H9 (cell line): ENCODE measurements at regions not wholly inside any gene's neighbourhood (a gene's known extent, or its start where the extent isn't known, plus 50 kb on each side); places are given as distances from the start of the nearest gene placed in this dataset.

Experiments used
- DNase-seq: peaks from one replicate; pipeline ENCODE4 v3.0.0-alpha.2; 2017
- H2AFZ ChIP-seq: one replicate; pipeline ENCODE4 v1.6.1; 2013; ENCODE audit warnings: mild to moderate bottlenecking, low read length, control low read depth, moderate library complexity
- H2AK5ac ChIP-seq: 2 replicates; pipeline ENCODE4 v1.6.1; 2013; ENCODE audit warnings: low read length, control low read depth, mixed read lengths; ENCODE audit not compliant: insufficient read length
- H2BK120ac ChIP-seq: one replicate; pipeline ENCODE4 v1.6.1; 2013; ENCODE audit warnings: low read depth, mild to moderate bottlenecking, low read length, control low read depth, inconsistent platforms; ENCODE audit not compliant: poor library complexity, severe bottlenecking
- H2BK12ac ChIP-seq: 2 replicates; pipeline ENCODE4 v1.6.1; 2013; ENCODE audit warnings: low read length, control low read depth, mixed read lengths, low read depth; ENCODE audit not compliant: insufficient read length
- H2BK15ac ChIP-seq: 2 replicates; pipeline ENCODE4 v1.6.1; 2013; ENCODE audit warnings: low read depth, low read length, control low read depth
- H2BK20ac ChIP-seq: one replicate; pipeline ENCODE4 v1.6.1; 2013; ENCODE audit warnings: low read depth, mild to moderate bottlenecking, low read length, control low read depth, inconsistent platforms; ENCODE audit not compliant: poor library complexity, severe bottlenecking
- H2BK5ac ChIP-seq: 2 replicates; pipeline ENCODE4 v1.6.1; 2013; ENCODE audit warnings: low read length, control low read depth, mixed read lengths; ENCODE audit not compliant: insufficient read length
- H3K14ac ChIP-seq: 2 replicates; pipeline ENCODE4 v1.6.1; 2013; ENCODE audit warnings: low read length, control low read depth; ENCODE audit not compliant: insufficient read depth
- H3K18ac ChIP-seq: 2 replicates; pipeline ENCODE4 v1.6.1; 2013; ENCODE audit warnings: low read depth, mild to moderate bottlenecking, mixed read lengths, low read length, control low read depth; ENCODE audit not compliant: insufficient read length
- H3K23ac ChIP-seq: 2 replicates; pipeline ENCODE4 v1.6.1; 2013; ENCODE audit warnings: low read length, control low read depth, mixed read lengths, low read depth; ENCODE audit not compliant: insufficient read length
- H3K23me2 ChIP-seq: 2 replicates; pipeline ENCODE4 v1.6.1; 2013; ENCODE audit warnings: low read depth, mild to moderate bottlenecking, mixed read lengths, low read length, control low read depth; ENCODE audit not compliant: insufficient read length, poor library complexity, severe bottlenecking
- H3K27ac ChIP-seq: 2 replicates; pipeline ENCODE4 v1.5.1; 2013; ENCODE audit warnings: low read length, control low read depth, mixed read lengths, low read depth; ENCODE audit not compliant: insufficient read length
- H3K27me3 ChIP-seq: 2 replicates; pipeline ENCODE4 v1.6.1; 2013; ENCODE audit warnings: low read length, control low read depth, inconsistent platforms; ENCODE audit not compliant: insufficient read depth
- H3K4ac ChIP-seq: 2 replicates; pipeline ENCODE4 v1.6.1; 2013; ENCODE audit warnings: low read depth, mild to moderate bottlenecking, control low read depth, inconsistent platforms, low read length, moderate library complexity
- H3K4me1 ChIP-seq: 2 replicates; pipeline ENCODE4 v1.6.1; 2013; ENCODE audit warnings: low read length, control low read depth, inconsistent platforms; ENCODE audit not compliant: insufficient read depth
- H3K4me2 ChIP-seq: 2 replicates; pipeline ENCODE4 v1.6.1; 2013; ENCODE audit warnings: low read length, control low read depth, mixed read lengths; ENCODE audit not compliant: insufficient read length, insufficient read depth
- H3K56ac ChIP-seq: 2 replicates; pipeline ENCODE4 v1.6.1; 2013; ENCODE audit warnings: low read depth, mild to moderate bottlenecking, mixed read lengths, low read length, control low read depth; ENCODE audit not compliant: insufficient read length
- H3K79me1 ChIP-seq: 2 replicates; pipeline ENCODE4 v1.6.1; 2013; ENCODE audit warnings: low read depth, mild to moderate bottlenecking, moderate library complexity, low read length, control low read depth, inconsistent platforms; ENCODE audit not compliant: insufficient read depth, poor library complexity, severe bottlenecking
- H3K79me2 ChIP-seq: 2 replicates; pipeline ENCODE4 v1.6.1; 2013; ENCODE audit warnings: low read length, control low read depth, inconsistent platforms; ENCODE audit not compliant: insufficient read depth
- H3K9ac ChIP-seq: 2 replicates; pipeline ENCODE4 v1.6.1; 2013; ENCODE audit warnings: low read length, control low read depth, mixed read lengths; ENCODE audit not compliant: insufficient read length; ENCODE audit errors: extremely low read depth
- H3K9me3 ChIP-seq: one replicate; pipeline ENCODE4 v1.6.1; 2013; ENCODE audit warnings: low read depth, low read length, inconsistent platforms; ENCODE audit not compliant: control insufficient read depth
- H3T11ph ChIP-seq: one replicate; pipeline ENCODE4 v1.6.1; 2013; ENCODE audit warnings: mild to moderate bottlenecking, low read length, control low read depth, inconsistent platforms
- H4K20me1 ChIP-seq: one replicate; pipeline ENCODE4 v1.6.1; 2013; ENCODE audit not compliant: control insufficient read depth, insufficient read length, insufficient read depth
- H4K5ac ChIP-seq: 2 replicates; pipeline ENCODE4 v1.6.1; 2013; ENCODE audit warnings: low read depth, mild to moderate bottlenecking, mixed read lengths, low read length, control low read depth; ENCODE audit not compliant: insufficient read length
- H4K8ac ChIP-seq: replicated peaks from 2 replicates; pipeline ENCODE4 v1.6.1; 2013; ENCODE audit warnings: low read length, control low read depth, mixed read lengths, low read depth; ENCODE audit not compliant: insufficient read length
- H4K91ac ChIP-seq: 2 replicates; pipeline ENCODE4 v1.6.1; 2013; ENCODE audit warnings: low read depth, mild to moderate bottlenecking, moderate library complexity, mixed read lengths, low read length, control low read depth; ENCODE audit not compliant: insufficient read length
- H3K27ac Mint-ChIP-seq, 3 experiments: 2 replicates in 2 of 3; 3 replicates in 1 of 3; pipeline ENCODE4 v1.8.0; 2020 to 2021; ENCODE audit warnings: mixed read lengths in 3 of 3, mild to moderate bottlenecking in 1 of 3, moderate library complexity in 1 of 3
- H3K27me3 Mint-ChIP-seq: 2 replicates; pipeline ENCODE4 v1.8.0; 2021; ENCODE audit warnings: low read depth, mild to moderate bottlenecking, moderate library complexity, mixed read lengths
- H3K36me3 Mint-ChIP-seq, 3 experiments: 2 replicates in 2 of 3; 3 replicates in 1 of 3; pipeline ENCODE4 v1.8.0; 2020 to 2021; ENCODE audit warnings: low read depth in 3 of 3, mixed read lengths in 3 of 3; ENCODE audit not compliant: insufficient read depth in 1 of 3
- H3K4me1 Mint-ChIP-seq, 2 experiments: 2 replicates each; pipeline ENCODE4 v1.8.0; 2020; ENCODE audit warnings: mixed read lengths in 2 of 2
- H3K4me3 Mint-ChIP-seq, 2 experiments: 2 replicates in 1 of 2; 3 replicates in 1 of 2; pipeline ENCODE4 v1.8.0; 2020 to 2021; ENCODE audit warnings: mild to moderate bottlenecking in 2 of 2, mixed read lengths in 2 of 2, moderate library complexity in 1 of 2
- H3K9me3 Mint-ChIP-seq, 2 experiments: 2 replicates in 1 of 2; 3 replicates in 1 of 2; pipeline ENCODE4 v1.8.0; 2020; ENCODE audit warnings: mild to moderate bottlenecking in 2 of 2, mixed read lengths in 2 of 2, moderate library complexity in 1 of 2
- WGBS: extraction: QIAGEN DNeasy Blood & Tissue Kit; methylation state at CpG from one replicate; pipeline ENCODE4 v1.1.7; 2013; ENCODE audit warnings: missing lambda C conversion rate, low lambda C conversion rate, mixed read lengths; ENCODE audit not compliant: insufficient read length; ENCODE audit errors: extremely low coverage; 5-methylcytosine and 5-hydroxymethylcytosine counted together
- TF ChIP-seq, protein P1 (sequence below): fragments of 200-600 bp; sonication (generic); conservative IDR thresholded peaks from 3 replicates; pipeline ENCODE4 v1.8.0; 2021; ENCODE audit warnings: antibody characterized with exemption, mild to moderate bottlenecking

DNA sequence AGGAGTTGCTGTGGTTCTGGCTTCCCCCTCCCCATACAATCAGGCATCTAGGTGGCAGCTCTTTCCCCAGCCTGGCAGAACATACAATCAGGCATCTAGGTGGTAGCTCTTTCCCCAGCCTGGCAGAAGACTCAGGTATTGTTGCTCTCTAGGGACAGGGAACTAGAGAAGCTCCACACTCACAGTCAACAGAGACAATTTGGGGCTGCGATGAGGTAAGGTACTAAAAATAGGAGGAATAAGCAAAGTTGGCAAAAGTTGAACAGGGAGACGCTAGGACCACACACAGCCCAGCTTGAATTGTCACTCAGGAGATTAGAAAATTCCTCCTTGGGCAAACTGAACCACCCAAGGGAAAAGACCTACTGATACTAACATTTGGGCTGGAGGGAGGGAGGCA lies 315.5 kb upstream of the CDH5 start:
- Histone ChIP-seq H3K14ac (no peak overlapping the region), H4K91ac (no peak overlapping the region), H2AK5ac (no peak overlapping the region), H3K23ac (no peak overlapping the region), H2BK5ac (no peak overlapping the region), H2BK120ac (no peak overlapping the region), H2BK20ac (no peak overlapping the region), H4K5ac (no peak overlapping the region), H3K27ac (no peak overlapping the region), H3K79me2 (no peaks in the 10 kb centered on the region), H2BK15ac (no peak overlapping the region), H3K27me3 (no peaks in the 10 kb centered on the region), H3T11ph (no peak overlapping the region), H3K9ac (no peak overlapping the region), H4K20me1 (no peaks in the 10 kb centered on the region), H3K79me1 (no peaks in the 10 kb centered on the region), H3K4me2 (no peak overlapping the region), H3K18ac (no peak overlapping the region), H3K9me3 (no peaks in the 10 kb centered on the region), H3K4me1 (peaks cover 6% of the 10 kb centered on the region; the same call in 1 of the 2 replicates), H3K23me2 (no peaks in the 10 kb centered on the region), H3K4ac (no peak overlapping the region), H2BK12ac (no peak overlapping the region), H4K8ac (no peak overlapping the region), H3K56ac (no peak overlapping the region), H2AFZ (no peak overlapping the region)
- no peaks in the 10 kb centered on the region for H3K27me3 Mint-ChIP-seq
- no peak overlapping the region for H3K27ac Mint-ChIP-seq
- WGBS: no CpG with 5 or more reads among the region's 2 CpGs
- TF ChIP-seq, protein P1, sequence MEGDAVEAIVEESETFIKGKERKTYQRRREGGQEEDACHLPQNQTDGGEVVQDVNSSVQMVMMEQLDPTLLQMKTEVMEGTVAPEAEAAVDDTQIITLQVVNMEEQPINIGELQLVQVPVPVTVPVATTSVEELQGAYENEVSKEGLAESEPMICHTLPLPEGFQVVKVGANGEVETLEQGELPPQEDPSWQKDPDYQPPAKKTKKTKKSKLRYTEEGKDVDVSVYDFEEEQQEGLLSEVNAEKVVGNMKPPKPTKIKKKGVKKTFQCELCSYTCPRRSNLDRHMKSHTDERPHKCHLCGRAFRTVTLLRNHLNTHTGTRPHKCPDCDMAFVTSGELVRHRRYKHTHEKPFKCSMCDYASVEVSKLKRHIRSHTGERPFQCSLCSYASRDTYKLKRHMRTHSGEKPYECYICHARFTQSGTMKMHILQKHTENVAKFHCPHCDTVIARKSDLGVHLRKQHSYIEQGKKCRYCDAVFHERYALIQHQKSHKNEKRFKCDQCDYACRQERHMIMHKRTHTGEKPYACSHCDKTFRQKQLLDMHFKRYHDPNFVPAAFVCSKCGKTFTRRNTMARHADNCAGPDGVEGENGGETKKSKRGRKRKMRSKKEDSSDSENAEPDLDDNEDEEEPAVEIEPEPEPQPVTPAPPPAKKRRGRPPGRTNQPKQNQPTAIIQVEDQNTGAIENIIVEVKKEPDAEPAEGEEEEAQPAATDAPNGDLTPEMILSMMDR: no peak
- 0 out of 4 replicates have a peak, but pooled peaks cover 0 to 2% of the 10 kb centered on the region in 2 experiments for H3K4me1 Mint-ChIP-seq
- H3K9me3 Mint-ChIP-seq: no peaks in the 10 kb centered on the region; a peak in 1 of 5 replicates
- H3K36me3 Mint-ChIP-seq: no peaks in the 10 kb centered on the region; a peak in 1 of 7 replicates
- H3K4me3 Mint-ChIP-seq: no peak overlapping the region
- no peak for DNase-seq
